ENCODE measurements at regions not wholly inside any gene's neighbourhood (a gene's known extent, or its start where the extent isn't known, plus 50 kb on each side); places are given as distances from the start of the nearest gene placed in this dataset.

GRCh38 chr6:148069256-148069655 lies 273.4 kb upstream of the SASH1 start:
- no TSS peak for BruUV-seq (replicated peaks)
- Histone ChIP-seq H3K27me3 (ENCODE audit: insufficient read depth, low read length) (no peaks in the 10 kb centered on the region), H3K4me3 (replicated peaks in 1 of 2; ENCODE audit: low read depth in 1 of 2, low read length in 2 of 2) (no peak overlapping the region), H2AFZ (ENCODE audit: low read depth, low read length, poor library complexity, severe bottlenecking) (no peak overlapping the region), H3K27ac (ENCODE audit: low read depth, low read length) (no peak overlapping the region), H3K4me2 (ENCODE audit: low read length) (no peak overlapping the region), H3K4me1 (ENCODE audit: control insufficient read depth in 1 of 2, insufficient read depth in 2 of 2, low read length in 2 of 2) (peaks cover 0 to 6% of the 10 kb centered on the region in 2 experiments; a peak in 1 of 4 replicates), H3K9me2 (ENCODE audit: insufficient read depth) (no peaks in the 10 kb centered on the region), H3K9me3 (ENCODE audit: control insufficient read depth in 1 of 2, insufficient read depth in 1 of 2, low read depth in 1 of 2, low read length in 2 of 2) (no peaks in the 10 kb centered on the region), H3K9ac (ENCODE audit: low read length) (no peak overlapping the region), H4K20me1 (ENCODE audit: insufficient read depth) (no peaks in the 10 kb centered on the region), H3K36me3 (ENCODE audit: control insufficient read depth in 1 of 2, insufficient read depth in 2 of 2, low read length in 2 of 2) (no peaks in the 10 kb centered on the region), H3K79me2 (ENCODE audit: insufficient read depth, low read length) (no peaks in the 10 kb centered on the region)
- intact Hi-C loops (cut with micrococcal nuclease): loop anchor here (10.0 kb wide), 1 partner anchor 706 kb away; no protein-coding TSS in a partner anchor
- TF ChIP-seq, protein P1, sequence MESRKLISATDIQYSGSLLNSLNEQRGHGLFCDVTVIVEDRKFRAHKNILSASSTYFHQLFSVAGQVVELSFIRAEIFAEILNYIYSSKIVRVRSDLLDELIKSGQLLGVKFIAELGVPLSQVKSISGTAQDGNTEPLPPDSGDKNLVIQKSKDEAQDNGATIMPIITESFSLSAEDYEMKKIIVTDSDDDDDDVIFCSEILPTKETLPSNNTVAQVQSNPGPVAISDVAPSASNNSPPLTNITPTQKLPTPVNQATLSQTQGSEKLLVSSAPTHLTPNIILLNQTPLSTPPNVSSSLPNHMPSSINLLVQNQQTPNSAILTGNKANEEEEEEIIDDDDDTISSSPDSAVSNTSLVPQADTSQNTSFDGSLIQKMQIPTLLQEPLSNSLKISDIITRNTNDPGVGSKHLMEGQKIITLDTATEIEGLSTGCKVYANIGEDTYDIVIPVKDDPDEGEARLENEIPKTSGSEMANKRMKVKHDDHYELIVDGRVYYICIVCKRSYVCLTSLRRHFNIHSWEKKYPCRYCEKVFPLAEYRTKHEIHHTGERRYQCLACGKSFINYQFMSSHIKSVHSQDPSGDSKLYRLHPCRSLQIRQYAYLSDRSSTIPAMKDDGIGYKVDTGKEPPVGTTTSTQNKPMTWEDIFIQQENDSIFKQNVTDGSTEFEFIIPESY (IDR thresholded peaks at IDR 0.05; ENCODE audit: extremely low read depth, insufficient replicate concordance, low read length): no peak
- no peak for TF ChIP-seq ATF3 (IDR thresholded peaks at IDR 0.05)
- no peak for TF ChIP-seq EZH2phosphoT487 (IDR thresholded peaks at IDR 0.05; ENCODE audit: borderline replicate concordance)
- no peak for TF ChIP-seq POLR2AphosphoS5 (IDR thresholded peaks at IDR 0.05; ENCODE audit: low read depth, low read length)
- TF ChIP-seq, protein P2, sequence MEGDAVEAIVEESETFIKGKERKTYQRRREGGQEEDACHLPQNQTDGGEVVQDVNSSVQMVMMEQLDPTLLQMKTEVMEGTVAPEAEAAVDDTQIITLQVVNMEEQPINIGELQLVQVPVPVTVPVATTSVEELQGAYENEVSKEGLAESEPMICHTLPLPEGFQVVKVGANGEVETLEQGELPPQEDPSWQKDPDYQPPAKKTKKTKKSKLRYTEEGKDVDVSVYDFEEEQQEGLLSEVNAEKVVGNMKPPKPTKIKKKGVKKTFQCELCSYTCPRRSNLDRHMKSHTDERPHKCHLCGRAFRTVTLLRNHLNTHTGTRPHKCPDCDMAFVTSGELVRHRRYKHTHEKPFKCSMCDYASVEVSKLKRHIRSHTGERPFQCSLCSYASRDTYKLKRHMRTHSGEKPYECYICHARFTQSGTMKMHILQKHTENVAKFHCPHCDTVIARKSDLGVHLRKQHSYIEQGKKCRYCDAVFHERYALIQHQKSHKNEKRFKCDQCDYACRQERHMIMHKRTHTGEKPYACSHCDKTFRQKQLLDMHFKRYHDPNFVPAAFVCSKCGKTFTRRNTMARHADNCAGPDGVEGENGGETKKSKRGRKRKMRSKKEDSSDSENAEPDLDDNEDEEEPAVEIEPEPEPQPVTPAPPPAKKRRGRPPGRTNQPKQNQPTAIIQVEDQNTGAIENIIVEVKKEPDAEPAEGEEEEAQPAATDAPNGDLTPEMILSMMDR (IDR thresholded peaks at IDR 0.05 in 2 of 3, conservative IDR thresholded peaks at IDR 0.05 in 1 of 3; ENCODE audit: borderline replicate concordance in 1 of 3, insufficient read depth in 1 of 3, low read depth in 2 of 3, low read length in 2 of 3): no peak
- no peak for TF ChIP-seq FOSL1 (IDR thresholded peaks at IDR 0.05; ENCODE audit: low read depth)
- TF ChIP-seq JUND (IDR thresholded peaks at IDR 0.05): no peak
- no peak for TF ChIP-seq RAD21 (IDR thresholded peaks at IDR 0.05; ENCODE audit: low read depth)
- TF ChIP-seq, protein P3, sequence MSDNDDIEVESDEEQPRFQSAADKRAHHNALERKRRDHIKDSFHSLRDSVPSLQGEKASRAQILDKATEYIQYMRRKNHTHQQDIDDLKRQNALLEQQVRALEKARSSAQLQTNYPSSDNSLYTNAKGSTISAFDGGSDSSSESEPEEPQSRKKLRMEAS (IDR thresholded peaks at IDR 0.05): no peak
- no peak for TF ChIP-seq POLR2A (IDR thresholded peaks at IDR 0.05; ENCODE audit: borderline replicate concordance, extremely low read depth, insufficient read depth, insufficient read length)
- no peak for TF ChIP-seq ZFX (IDR thresholded peaks at IDR 0.05)
- TF ChIP-seq ZNF274 (IDR thresholded peaks at IDR 0.05; ENCODE audit: low read depth, low read length): no peak
- no peak for TF ChIP-seq EGR1 (IDR thresholded peaks at IDR 0.05; ENCODE audit: low read depth)
- no peak for TF ChIP-seq CEBPB (IDR thresholded peaks at IDR 0.05; ENCODE audit: low read depth)
- TF ChIP-seq ELF1 (IDR thresholded peaks at IDR 0.05; ENCODE audit: borderline replicate concordance, low read depth): no peak
- no peak for TF ChIP-seq CBX3 (IDR thresholded peaks at IDR 0.05; ENCODE audit: low read depth)
- no peak for TF ChIP-seq TCF7L2 (IDR thresholded peaks at IDR 0.05; ENCODE audit: borderline replicate concordance, extremely low read depth, insufficient read depth, insufficient read length)
- no peak for TF ChIP-seq REST (IDR thresholded peaks at IDR 0.05; ENCODE audit: low read depth)
- ChIA-PET POLR2A (no interaction called here), RAD21 (ENCODE audit: low non-redundant PET in 1 of 2, low total read pairs in 2 of 2, uncharacterized antibody in 2 of 2, unreplicated experiment in 2 of 2) (no interaction called here), CTCF (no interaction called here)
- no peak for DNase-seq (ENCODE audit: low read depth, low spot score)
- ATAC-seq: no peak
